GM06990 (cell line): ENCODE measurements at regions not wholly inside any gene's neighbourhood (a gene's known extent, or its start where the extent isn't known, plus 50 kb on each side); places are given as distances from the start of the nearest gene placed in this dataset.
"Not testable (repeated sequence)": the region's sequence is repeated elsewhere in the genome, so short reads cannot be mapped to it uniquely, and the experiment has no call there.

Experiments used
- DNase-seq: peaks from one replicate; pipeline ENCODE4 v3.0.0-alpha.2; 2011; ENCODE audit not compliant: insufficient read length; ENCODE audit errors: extremely low read depth
- H3K27me3 ChIP-seq: replicated peaks from 2 replicates; pipeline ENCODE4 v1.6.0; 2011; ENCODE audit warnings: low read length; ENCODE audit not compliant: control insufficient read depth, insufficient read depth
- H3K36me3 ChIP-seq: 2 replicates; pipeline ENCODE4 v1.5.1; 2011; ENCODE audit warnings: low read length; ENCODE audit not compliant: control insufficient read depth, insufficient read depth
- H3K4me3 ChIP-seq: replicated peaks from 2 replicates; pipeline ENCODE4 v1.5.1; 2011; ENCODE audit warnings: low read depth, mild to moderate bottlenecking, control low read depth, low read length
- CTCF ChIP-seq: IDR thresholded peaks from 2 replicates; pipeline ENCODE4 v1.5.1; 2011; ENCODE audit warnings: low read length, control low read depth, mild to moderate bottlenecking, inconsistent platforms; ENCODE audit not compliant: insufficient read depth, poor library complexity, severe bottlenecking

- H3K4me3 ChIP-seq: no peak overlapping the region
- no peaks in the 10 kb centered on the region for H3K36me3 ChIP-seq
- TF ChIP-seq CTCF: no peak
- no peaks in the 10 kb centered on the region for H3K27me3 ChIP-seq
- no peak for DNase-seq
Measured at GRCh38 chr4:111074523-111075114, 451.7 kb upstream of the PITX2 start.

DNA sequence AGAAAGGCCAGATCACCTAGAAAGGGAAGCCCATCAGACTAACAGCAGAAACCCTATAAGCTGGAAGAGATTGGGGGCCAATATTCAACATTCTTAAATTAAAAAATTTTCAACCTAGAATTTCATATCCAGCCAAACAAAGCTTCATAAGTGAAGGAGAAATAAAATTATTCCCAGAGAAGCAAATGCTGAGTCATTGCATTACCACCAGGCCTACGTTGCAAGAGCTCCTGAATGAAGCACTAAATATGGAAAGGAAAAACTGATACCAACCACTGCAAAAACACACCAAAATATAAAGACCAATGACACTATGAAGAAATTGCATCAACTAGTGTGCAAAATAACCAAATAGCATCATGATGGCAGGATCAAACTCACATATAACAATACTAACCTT, 453.4 kb upstream of the PITX2 start:
- not testable (repeated sequence) for DNase-seq, H3K27me3 ChIP-seq, H3K36me3 ChIP-seq, H3K4me3 ChIP-seq

DNA sequence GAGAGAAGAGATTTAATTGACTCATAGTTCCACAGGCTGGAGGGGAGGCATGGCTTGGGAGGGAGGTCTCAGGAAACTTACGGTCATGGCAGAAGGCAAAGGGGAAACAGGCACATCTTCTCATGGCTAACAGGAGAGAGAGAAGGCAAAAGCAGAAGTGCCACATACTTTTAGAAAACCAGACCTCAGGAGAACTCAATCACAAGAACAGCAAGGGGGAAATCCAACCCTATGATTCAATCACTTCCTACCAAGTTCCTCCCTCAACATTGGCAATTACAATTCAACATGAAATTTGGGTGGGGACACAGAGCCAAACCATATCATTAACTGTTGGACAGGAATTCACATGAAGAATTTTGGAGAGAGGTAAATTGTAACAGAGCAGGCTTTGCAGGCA, 485.3 kb upstream of the PITX2 start:
- H3K4me3 ChIP-seq: no peak overlapping the region
- H3K36me3 ChIP-seq: no peaks in the 10 kb centered on the region
- no peak for DNase-seq
- H3K27me3 ChIP-seq: no peaks in the 10 kb centered on the region
- TF ChIP-seq CTCF: no peak

DNA sequence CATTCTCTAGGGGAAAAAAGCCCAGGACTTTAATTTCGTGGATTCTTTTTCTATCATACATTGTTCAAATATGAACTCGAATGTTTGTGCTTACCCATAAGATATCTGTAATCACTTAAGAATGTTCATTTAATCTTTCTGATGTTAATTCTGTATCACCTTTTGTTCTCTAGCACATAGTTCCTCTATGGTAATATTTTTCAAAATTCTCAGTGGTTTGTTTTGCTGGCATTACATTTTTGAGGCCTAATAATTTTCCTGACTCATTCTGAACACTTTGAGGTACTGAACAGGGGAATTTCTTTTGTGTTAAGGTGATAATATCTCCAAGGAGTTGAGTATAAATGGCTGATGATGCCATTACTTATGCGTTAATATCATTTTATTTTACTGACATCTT, 490.7 kb upstream of the PITX2 start:
- no peak for TF ChIP-seq CTCF
- no peak overlapping the region for H3K4me3 ChIP-seq
- DNase-seq: no peak
- no peaks in the 10 kb centered on the region for H3K36me3 ChIP-seq
- no peaks in the 10 kb centered on the region for H3K27me3 ChIP-seq

- Histone ChIP-seq H3K27me3 (no peaks in the 10 kb centered on the region), H3K4me3 (no peak overlapping the region), H3K36me3 (no peaks in the 10 kb centered on the region)
- no peak for TF ChIP-seq CTCF
- no peak for DNase-seq
Measured at GRCh38 chr4:111115881-111116280, 493.0 kb upstream of the PITX2 start.

DNA sequence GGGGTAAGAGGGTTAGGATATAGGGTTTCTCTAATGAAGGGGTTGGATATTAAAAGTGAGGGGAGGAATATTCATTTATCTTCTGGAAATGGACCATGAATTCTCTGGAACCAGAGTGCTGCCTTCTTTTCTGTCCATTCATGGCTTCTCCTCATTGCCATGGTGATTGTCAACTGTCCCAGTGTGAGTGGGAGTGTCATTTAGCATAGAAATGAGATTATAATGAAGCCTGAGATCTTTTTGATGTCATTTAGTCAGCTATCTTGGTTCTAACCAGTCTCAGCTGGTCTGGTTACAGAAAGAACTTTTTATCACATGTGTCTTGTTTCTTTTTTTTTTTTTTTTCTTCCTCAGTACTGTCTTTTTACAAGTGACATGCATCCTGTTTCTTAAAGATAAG, 497.3 kb upstream of the PITX2 start:
- H3K27me3 ChIP-seq: no peaks in the 10 kb centered on the region
- no peak overlapping the region for H3K4me3 ChIP-seq
- no peak for TF ChIP-seq CTCF
- H3K36me3 ChIP-seq: no peaks in the 10 kb centered on the region
- DNase-seq: no peak
